C4-2B (cell line): ENCODE measurements at regions not wholly inside any gene's neighbourhood (a gene's known extent, or its start where the extent isn't known, plus 50 kb on each side); places are given as distances from the start of the nearest gene placed in this dataset.
"Not testable (repeated sequence)": the region's sequence is repeated elsewhere in the genome, so short reads cannot be mapped to it uniquely, and the experiment has no call there.

ENCODE experiments used
- H3K27ac ChIP-seq: fragments of 450-650 bp; 2 replicates; pipeline ENCODE4 v1.5.1; 2017
- ZFX ChIP-seq: fragments of 450-650 bp; IDR thresholded peaks from 2 replicates; pipeline ENCODE4 v1.6.1; 2017
- TF ChIP-seq, protein P1 (sequence below): fragments of 450-650 bp; conservative IDR thresholded peaks from 2 replicates; pipeline ENCODE4 v1.5.1; 2017; ENCODE audit warnings: mild to moderate bottlenecking

DNA sequence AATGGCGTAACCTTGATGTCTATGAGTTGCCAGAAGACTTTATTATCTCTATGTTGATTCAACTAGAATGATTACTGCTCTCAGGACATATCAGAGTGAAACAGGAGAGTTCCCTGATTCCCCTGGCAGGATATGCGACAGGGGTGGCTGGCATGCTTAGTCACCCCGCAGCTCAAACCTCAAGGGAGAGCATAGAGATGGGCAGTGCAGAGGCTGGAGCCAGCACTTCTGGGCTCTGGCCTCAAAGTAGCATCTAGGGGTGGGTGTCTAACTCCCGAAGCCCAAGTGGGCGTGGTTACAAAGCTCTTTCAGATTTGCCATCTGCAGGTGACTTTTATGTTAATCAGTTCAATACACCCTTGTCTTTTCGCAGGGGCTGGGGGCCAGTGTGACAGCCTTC lies 391.6 kb downstream of the ADCYAP1 start:
- TF ChIP-seq ZFX: no peak
- TF ChIP-seq, protein P1, sequence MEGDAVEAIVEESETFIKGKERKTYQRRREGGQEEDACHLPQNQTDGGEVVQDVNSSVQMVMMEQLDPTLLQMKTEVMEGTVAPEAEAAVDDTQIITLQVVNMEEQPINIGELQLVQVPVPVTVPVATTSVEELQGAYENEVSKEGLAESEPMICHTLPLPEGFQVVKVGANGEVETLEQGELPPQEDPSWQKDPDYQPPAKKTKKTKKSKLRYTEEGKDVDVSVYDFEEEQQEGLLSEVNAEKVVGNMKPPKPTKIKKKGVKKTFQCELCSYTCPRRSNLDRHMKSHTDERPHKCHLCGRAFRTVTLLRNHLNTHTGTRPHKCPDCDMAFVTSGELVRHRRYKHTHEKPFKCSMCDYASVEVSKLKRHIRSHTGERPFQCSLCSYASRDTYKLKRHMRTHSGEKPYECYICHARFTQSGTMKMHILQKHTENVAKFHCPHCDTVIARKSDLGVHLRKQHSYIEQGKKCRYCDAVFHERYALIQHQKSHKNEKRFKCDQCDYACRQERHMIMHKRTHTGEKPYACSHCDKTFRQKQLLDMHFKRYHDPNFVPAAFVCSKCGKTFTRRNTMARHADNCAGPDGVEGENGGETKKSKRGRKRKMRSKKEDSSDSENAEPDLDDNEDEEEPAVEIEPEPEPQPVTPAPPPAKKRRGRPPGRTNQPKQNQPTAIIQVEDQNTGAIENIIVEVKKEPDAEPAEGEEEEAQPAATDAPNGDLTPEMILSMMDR: no peak
- no peak overlapping the region for H3K27ac ChIP-seq

DNA sequence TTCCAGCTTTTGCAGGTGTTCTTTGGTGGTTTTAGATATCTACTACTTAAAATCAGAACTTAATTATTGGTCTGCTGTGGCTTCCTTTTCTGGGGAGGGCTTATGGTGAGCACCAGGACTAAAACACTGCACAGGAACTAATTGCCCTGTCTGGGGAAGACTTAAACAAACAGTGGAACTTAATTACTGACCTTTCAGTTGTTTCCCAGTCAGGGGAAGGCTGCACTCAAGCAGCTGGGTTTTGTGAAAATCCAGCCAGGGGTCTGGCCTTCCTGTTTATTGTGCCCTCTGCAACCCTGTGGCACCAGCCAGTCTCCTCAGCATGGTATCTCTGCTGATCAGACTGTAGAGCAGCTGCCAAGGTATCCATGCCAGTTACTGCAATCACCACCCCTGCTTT lies 398.2 kb downstream of the ADCYAP1 start:
- no peak overlapping the region for H3K27ac ChIP-seq
- TF ChIP-seq, protein P1: no peak
- no peak for TF ChIP-seq ZFX

DNA sequence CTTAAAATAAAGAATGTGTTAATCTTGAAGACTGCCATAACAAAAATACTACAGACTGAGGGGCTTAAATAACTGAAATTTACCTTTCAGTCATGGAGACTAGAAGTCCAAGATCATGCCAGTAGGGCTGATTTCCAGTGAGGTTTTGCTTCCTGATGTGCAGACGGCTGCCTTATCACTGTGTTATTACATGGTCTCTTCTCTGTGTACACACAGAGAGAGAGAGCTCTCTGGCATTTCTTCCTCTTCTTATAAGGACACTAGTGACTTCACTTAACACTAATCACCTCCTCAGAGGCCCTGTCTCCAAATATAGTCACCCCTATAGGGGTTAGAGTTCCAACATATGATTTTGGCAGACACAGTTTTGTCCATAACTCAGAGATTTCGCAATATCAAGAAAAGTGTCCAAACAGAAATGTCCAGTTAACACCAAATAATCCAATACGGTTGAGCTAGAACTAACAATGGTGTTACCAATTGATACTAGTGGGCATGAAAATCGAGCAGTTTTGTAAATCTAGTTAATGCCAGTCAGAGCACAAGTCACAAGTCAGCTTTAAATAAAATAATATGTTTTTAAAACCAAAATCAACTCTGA lies 399.8 kb downstream of the ADCYAP1 start:
- no peak overlapping the region for H3K27ac ChIP-seq
- TF ChIP-seq, protein P1: no peak
- TF ChIP-seq ZFX: no peak

DNA sequence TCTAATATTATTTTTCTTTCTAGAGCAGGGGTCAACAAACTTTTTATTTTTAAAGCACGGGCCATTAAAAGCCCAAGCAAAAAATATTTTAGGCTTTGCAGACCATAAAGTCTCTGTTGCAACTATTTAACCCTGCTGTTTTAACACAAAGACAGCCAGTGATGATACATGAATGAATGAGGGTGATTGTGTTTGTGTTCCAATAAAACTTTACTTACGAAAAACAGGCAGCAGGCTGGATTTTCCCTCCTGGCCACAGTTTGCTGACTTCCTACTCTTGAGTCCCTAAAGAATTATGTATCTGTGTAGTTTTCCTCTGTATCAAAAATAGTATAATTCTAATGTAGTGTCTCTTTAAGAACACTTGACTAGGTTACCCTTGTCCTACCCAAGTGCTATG lies 402.0 kb downstream of the ADCYAP1 start:
- no peak overlapping the region for H3K27ac ChIP-seq
- TF ChIP-seq, protein P1: no peak
- TF ChIP-seq ZFX: no peak

DNA sequence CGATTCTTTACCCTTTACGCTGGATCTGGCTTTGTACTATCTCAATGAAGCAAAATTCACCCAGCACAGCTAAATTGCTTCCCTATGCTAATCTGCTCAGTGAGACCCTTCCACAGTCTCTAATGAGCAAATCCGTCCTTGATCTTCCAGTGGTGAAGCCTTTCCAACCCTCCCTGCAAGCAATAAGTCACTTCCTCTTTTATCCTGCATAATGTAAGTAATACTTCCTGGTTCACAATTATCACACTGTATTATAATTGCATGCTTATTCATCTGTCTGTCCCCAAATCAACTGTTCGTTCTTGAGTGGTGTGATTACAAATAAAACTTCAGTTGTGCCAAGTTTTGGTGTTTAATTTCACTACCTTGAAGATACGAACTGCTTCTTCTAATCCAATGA lies 404.0 kb downstream of the ADCYAP1 start:
- no peak for TF ChIP-seq ZFX
- TF ChIP-seq, protein P1: no peak

DNA sequence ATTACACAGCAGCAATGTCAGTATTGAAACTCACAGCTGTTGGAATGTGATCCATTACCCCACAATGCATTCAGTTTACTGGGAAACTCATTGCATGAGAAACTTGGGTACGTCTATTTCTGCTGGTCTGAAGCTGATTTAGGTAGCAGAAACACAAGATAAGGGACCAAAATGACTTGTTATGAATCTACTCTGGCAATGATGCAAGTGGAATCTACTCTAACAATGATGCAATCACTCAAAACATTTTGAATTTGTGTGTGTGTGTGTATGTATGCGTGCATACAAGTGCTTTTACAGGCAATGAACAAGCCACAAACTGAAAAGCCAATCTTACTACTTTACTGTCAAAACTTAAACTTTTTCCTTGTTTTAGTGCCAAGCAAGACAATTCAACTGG lies 406.7 kb downstream of the ADCYAP1 start:
- no peak overlapping the region for H3K27ac ChIP-seq
- TF ChIP-seq ZFX: no peak
- TF ChIP-seq, protein P1: no peak

More for the DNA sequence above, 404.0 kb downstream of the ADCYAP1 start:
- H3K27ac ChIP-seq: no peak overlapping the region

DNA sequence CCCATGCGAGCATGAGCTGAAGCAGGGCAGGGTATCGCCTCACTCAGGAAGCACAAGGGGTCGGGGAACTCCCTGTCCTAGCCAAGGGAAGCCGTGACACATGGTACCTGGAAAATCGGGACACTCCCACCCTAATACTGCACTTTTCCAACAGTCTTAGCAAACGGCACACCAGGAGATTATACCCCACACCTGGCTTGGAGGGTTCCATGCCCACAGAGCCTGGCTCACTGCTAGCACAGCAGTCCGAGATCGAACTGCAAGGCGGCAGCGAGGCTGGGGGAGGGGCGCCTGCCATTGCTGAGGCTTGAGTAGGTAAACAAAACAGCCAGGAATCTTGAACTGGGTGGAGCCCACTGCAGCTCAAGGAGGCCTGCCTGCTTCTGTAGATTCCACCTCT lies 430.7 kb downstream of the ADCYAP1 start:
- not testable (repeated sequence) for H3K27ac ChIP-seq

DNA sequence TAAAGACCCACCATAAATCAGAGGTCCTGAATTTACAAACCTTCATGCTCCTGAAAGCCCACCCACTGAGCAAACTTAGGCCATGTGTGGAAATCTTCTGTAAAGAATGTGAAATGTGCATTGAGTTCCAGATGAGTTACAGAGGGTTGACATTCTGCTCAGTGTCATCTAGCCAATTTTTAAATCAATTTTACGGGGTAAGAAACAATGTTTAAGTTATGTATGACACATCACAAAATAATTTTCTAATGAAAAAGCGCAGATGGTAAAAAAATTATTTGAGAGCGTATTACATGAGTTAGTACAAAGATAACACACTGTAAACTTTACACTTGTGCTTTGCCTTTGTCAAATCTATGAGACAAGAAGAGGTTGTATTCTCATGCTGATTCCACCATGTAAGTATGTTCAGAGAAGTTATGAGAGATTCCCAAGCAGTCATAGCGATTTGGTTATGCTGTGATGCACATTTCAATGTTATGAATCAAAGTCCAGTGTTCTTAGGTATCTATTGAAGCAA lies 446.3 kb downstream of the ADCYAP1 start:
- TF ChIP-seq, protein P1: no peak
- TF ChIP-seq ZFX: no peak
- no peak overlapping the region for H3K27ac ChIP-seq
